ENCODE measurements at regions not wholly inside any gene's neighbourhood (a gene's known extent, or its start where the extent isn't known, plus 50 kb on each side); places are given as distances from the start of the nearest gene placed in this dataset.

DNA sequence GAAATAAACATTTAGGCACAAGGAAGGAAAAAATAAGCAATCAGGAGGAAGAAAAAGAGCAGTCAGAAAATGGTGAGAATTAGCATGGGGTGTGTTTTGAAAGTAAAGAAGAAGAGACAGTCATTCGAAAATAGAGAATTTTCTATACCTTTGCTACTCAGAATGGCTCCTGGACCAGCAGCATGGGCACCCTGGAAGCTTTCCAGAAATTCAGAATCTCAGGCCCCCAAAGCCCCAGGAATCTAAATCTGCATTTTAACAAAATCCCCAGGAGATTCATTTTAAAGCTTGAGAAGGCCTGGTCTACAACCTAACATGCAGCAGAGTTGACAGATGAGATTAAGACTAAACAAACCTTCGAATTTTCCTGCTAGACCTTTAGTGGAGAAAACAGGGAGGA is 131.2 kb upstream of the HDAC9 start:
- TF ChIP-seq CTCF (IDR thresholded peaks at IDR 0.05) (no peak), ZFX (IDR thresholded peaks at IDR 0.05; ENCODE audit: borderline replicate concordance) (no peak)

GRCh38 chr7:18366394-18366793 is 129.2 kb upstream of the HDAC9 start:
- H3K27ac ChIP-seq, result no peak overlapping the region
- no peak for TF ChIP-seq ZFX (IDR thresholded peaks at IDR 0.05; ENCODE audit: borderline replicate concordance)
- no peak for TF ChIP-seq CTCF (IDR thresholded peaks at IDR 0.05)

More for the DNA sequence above, 131.2 kb upstream of the HDAC9 start:
- no peak overlapping the region for H3K27ac ChIP-seq

DNA sequence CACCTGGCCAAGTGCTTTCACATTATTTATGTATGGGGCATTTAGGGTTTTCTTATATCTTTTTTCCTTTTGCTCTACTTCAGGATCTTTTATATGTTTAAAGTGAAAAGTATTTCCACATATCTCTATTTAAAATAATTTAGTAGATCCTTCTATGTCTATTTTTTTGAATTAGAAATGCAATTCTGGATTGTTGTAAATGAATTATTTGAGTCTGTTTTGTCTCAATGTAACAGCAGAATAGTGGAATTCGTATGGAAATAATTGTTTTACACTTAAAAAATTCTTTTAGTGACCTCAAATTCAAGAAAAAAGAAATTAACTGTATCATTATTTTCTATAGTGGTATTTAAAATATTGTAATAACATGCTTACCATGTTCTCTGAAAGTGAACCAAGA is 126.5 kb upstream of the HDAC9 start:
- H3K27ac ChIP-seq, result no peak overlapping the region
- no peak for TF ChIP-seq ZFX (IDR thresholded peaks at IDR 0.05; ENCODE audit: borderline replicate concordance)
- TF ChIP-seq CTCF (IDR thresholded peaks at IDR 0.05), result no peak

GRCh38 chr7:18370633-18371032 is 124.9 kb upstream of the HDAC9 start:
- no peak for TF ChIP-seq CTCF (IDR thresholded peaks at IDR 0.05)
- TF ChIP-seq ZFX (IDR thresholded peaks at IDR 0.05; ENCODE audit: borderline replicate concordance), result no peak
- H3K27ac ChIP-seq, result no peak overlapping the region

- H3K27ac ChIP-seq, result no peak overlapping the region
- TF ChIP-seq ZFX (IDR thresholded peaks at IDR 0.05; ENCODE audit: borderline replicate concordance) (no peak), CTCF (IDR thresholded peaks at IDR 0.05) (no peak)
Observed at GRCh38 chr7:18378989-18379605, 116.5 kb upstream of the HDAC9 start.

- no peak overlapping the region for H3K27ac ChIP-seq
- TF ChIP-seq ZFX (IDR thresholded peaks at IDR 0.05; ENCODE audit: borderline replicate concordance) (no peak), CTCF (IDR thresholded peaks at IDR 0.05) (no peak)
Observed at GRCh38 chr7:18384491-18385143, 110.9 kb upstream of the HDAC9 start.

- TF ChIP-seq CTCF (IDR thresholded peaks at IDR 0.05) (no peak), ZFX (IDR thresholded peaks at IDR 0.05; ENCODE audit: borderline replicate concordance) (no peak)
- H3K27ac ChIP-seq, result no peak overlapping the region
Observed at GRCh38 chr7:18386607-18387006, 108.9 kb upstream of the HDAC9 start.

All from 22Rv1 (cell line).